ENCODE measurements at regions not wholly inside any gene's neighbourhood (a gene's known extent, or its start where the extent isn't known, plus 50 kb on each side); places are given as distances from the start of the nearest gene placed in this dataset.

DNA sequence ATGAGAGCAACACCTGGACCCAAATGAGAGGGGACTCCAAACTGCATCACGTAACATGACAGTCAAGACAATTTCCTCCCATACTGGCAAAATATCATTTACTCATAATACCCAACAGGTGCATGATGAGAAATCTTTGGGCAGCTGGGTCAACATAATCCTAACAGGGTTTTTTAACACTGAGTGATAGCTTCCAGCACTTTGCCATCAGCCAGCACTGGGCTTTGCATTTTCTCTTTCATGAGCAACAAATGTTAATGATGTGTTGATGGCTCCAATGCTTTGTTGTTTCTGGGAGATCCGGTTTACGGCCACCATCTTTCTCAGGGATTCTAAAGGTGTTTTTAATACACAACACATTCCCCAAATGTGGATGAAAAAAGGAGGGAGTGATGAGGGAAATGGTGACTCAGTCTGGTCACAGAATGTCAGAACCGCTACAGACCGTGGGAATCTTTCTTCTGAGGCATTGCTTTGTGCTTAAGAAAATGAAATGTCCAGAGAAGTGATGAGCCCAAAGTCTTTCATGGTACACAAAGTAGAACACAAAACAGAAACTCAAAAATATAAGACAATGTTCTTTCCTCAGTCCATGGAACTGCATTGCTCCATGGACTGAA, 705.7 kb upstream of the IGFBP3 start:
- Histone ChIP-seq H3K27me3 (peaks cover 0 to 3% of the 10 kb centered on the region in 2 donors), H3K36me3 (no peaks in the 10 kb centered on the region), H3K4me3 (no peak overlapping the region), H3K4me1 (no peaks in the 10 kb centered on the region), H3K9me3 (no peaks in the 10 kb centered on the region), H3K27ac (no peak overlapping the region)
- TF ChIP-seq POLR2A (IDR thresholded peaks at IDR 0.05), result no peak
- TF ChIP-seq, protein P1, sequence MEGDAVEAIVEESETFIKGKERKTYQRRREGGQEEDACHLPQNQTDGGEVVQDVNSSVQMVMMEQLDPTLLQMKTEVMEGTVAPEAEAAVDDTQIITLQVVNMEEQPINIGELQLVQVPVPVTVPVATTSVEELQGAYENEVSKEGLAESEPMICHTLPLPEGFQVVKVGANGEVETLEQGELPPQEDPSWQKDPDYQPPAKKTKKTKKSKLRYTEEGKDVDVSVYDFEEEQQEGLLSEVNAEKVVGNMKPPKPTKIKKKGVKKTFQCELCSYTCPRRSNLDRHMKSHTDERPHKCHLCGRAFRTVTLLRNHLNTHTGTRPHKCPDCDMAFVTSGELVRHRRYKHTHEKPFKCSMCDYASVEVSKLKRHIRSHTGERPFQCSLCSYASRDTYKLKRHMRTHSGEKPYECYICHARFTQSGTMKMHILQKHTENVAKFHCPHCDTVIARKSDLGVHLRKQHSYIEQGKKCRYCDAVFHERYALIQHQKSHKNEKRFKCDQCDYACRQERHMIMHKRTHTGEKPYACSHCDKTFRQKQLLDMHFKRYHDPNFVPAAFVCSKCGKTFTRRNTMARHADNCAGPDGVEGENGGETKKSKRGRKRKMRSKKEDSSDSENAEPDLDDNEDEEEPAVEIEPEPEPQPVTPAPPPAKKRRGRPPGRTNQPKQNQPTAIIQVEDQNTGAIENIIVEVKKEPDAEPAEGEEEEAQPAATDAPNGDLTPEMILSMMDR (IDR thresholded peaks at IDR 0.05), result no peak
- intact Hi-C loops (cut with DNase I; ENCODE audit: low total_unique reads), result no loop called here
- DNase-seq, result no peak

DNA sequence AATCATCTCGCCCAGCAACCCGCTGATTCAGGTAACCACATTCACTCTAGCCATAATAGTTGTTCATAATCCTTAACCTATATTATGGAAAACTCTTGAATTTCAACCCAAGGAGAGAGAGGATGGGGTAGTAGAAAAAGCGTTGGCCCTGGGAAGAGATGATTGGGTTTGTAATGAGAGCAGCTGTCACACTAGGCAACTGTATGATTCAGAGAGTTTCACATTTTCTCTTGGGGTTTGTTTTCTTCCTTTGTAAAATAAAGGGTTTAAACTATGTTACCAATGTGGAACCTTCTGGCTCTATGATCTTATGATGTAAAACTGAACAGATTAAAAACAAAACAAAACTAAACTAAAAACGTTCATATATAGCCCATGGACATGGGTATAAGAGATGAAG, 705.2 kb upstream of the IGFBP3 start:
- Histone ChIP-seq H3K4me1 (no peaks in the 10 kb centered on the region), H3K4me3 (no peak overlapping the region), H3K9me3 (no peaks in the 10 kb centered on the region), H3K27ac (no peak overlapping the region), H3K36me3 (no peaks in the 10 kb centered on the region), H3K27me3 (peaks cover 0 to 3% of the 10 kb centered on the region in 2 donors)
- intact Hi-C loops (cut with DNase I; ENCODE audit: low total_unique reads), result no loop called here
- DNase-seq, result no peak
- no peak for TF ChIP-seq POLR2A (IDR thresholded peaks at IDR 0.05)
- TF ChIP-seq, protein P1 (IDR thresholded peaks at IDR 0.05), result no peak

DNA sequence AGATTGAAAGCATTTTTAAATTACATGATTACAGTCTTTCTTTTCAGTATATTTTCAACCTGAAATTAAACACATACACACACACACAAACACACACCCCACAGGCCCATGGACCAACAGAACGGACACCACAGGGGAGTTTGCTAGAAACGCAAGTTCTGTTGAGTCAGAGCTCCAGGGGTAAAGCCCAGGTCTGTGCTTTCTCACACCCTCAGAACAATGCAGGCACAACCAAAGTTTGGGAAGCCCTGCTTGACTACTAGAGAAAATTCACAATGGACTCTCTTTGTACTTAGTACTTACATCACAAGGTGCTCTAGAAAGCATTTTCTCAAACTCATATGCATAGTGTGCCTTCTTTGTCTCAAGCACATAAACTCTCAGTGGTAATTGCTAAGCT, 704.0 kb upstream of the IGFBP3 start:
- Histone ChIP-seq H3K4me1 (no peaks in the 10 kb centered on the region), H3K27ac (no peak overlapping the region), H3K27me3 (peaks cover 0 to 3% of the 10 kb centered on the region in 2 donors), H3K9me3 (no peaks in the 10 kb centered on the region), H3K4me3 (no peak overlapping the region), H3K36me3 (no peaks in the 10 kb centered on the region)
- TF ChIP-seq, protein P1 (IDR thresholded peaks at IDR 0.05), result no peak
- TF ChIP-seq POLR2A (IDR thresholded peaks at IDR 0.05), result no peak
- no peak for DNase-seq
- intact Hi-C loops (cut with DNase I; ENCODE audit: low total_unique reads), result no loop called here

DNA sequence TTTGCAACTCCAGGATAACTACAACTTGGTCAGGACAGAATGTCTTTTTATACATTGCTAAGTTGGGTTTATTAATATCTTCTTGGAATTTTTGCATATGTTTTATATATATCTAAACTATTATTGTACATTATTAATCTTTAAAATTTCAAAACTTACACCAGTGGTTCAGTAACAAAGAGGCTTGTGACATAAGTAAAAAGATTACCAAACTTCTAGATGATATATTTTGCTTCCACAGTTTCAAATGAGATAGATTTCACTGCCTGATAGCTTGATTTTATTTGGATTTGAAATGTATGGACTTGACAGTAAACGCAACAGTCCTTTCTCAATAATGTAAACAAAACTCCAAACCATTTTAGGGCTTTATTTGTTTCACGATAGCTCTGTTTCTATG, 701.2 kb upstream of the IGFBP3 start:
- Histone ChIP-seq H3K27ac (no peak overlapping the region), H3K4me3 (no peak overlapping the region), H3K4me1 (no peaks in the 10 kb centered on the region), H3K9me3 (no peaks in the 10 kb centered on the region), H3K27me3 (peaks cover 0 to 3% of the 10 kb centered on the region in 2 donors), H3K36me3 (no peaks in the 10 kb centered on the region)
- DNase-seq, result no peak
- intact Hi-C loops (cut with DNase I; ENCODE audit: low total_unique reads), result no loop called here
- TF ChIP-seq, protein P1 (IDR thresholded peaks at IDR 0.05), result no peak
- TF ChIP-seq POLR2A (IDR thresholded peaks at IDR 0.05), result no peak

DNA sequence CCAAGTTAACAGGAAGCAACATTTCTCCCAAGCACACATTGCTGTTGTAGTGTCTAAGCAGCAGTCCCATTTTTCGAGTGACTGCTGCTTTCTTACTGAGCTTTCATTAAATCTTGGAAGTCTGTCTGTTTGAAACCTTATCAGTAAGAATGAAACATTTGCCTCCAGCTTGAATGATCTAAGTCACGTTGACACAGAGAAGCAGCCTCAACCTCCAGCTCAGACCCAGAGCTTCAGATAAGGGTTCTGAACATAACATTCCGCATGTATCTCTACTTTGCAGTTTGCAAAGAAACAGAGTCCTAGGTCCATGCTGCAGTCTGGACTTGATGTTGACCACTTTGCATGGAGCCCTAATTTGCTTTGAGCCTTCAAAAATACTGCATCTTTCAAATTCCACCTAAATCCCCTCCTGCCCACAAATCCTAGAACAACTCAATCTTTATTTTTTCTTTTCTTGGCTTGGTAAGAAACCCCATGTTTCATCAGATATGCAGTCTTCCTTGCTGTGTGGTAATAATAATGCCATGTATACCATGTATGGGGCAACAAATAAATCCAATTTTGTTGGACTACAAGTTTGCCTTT, 698.7 kb upstream of the IGFBP3 start:
- Histone ChIP-seq H3K4me1 (no peaks in the 10 kb centered on the region), H3K9me3 (no peaks in the 10 kb centered on the region), H3K27ac (no peak overlapping the region), H3K36me3 (no peaks in the 10 kb centered on the region), H3K4me3 (no peak overlapping the region), H3K27me3 (peaks cover 0 to 3% of the 10 kb centered on the region in 2 donors)
- intact Hi-C loops (cut with DNase I; ENCODE audit: low total_unique reads), result no loop called here
- DNase-seq, result no peak
- no peak for TF ChIP-seq POLR2A (IDR thresholded peaks at IDR 0.05)
- TF ChIP-seq, protein P1 (IDR thresholded peaks at IDR 0.05), result no peak
